HUDEP-2 (cell line): ENCODE measurements at regions not wholly inside any gene's neighbourhood (a gene's known extent, or its start where the extent isn't known, plus 50 kb on each side); places are given as distances from the start of the nearest gene placed in this dataset.

ENCODE experiments used
- DNase-seq, 76 experiments: peaks; one replicate each; lab custom pipeline; 2025; ENCODE audit not compliant: unreplicated experiment in 76 of 76; lab: John Stamatoyannopoulos, UW

DNA sequence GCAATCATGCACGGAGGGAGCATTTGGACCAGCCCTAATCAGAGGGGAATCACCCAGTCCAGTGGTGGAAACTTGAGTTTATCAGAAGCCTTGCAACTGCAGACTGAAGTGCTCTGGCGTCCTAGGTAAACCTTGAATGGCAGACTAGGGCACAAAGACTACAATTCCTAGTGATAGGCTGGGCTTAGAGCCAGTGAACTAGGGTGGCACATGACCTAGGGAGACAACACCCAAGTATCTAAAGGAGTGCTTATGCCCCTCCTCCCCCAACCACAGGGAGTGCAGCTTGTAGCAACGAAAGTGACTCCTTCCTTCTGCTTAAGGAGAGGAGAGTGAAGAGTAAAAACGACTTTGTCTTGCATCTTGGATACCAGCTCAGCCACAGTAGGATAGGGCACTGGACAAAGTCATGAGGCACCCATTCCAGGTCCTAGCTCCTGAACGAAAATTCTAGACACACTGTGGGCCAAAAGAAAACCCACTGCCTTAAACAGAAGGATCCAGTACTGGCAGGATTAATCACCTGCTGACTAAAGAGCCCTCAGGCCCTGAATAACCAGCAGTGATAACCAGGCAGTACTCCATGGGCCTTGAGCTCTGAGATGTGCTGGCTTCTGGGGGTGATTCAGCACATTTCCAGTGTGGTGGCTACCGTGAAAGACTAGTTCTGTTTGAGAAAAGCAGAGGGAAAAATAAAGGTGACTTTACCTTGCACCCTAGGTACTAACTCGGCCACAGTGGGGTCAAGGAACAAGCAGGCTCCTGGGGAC, 58.7 kb upstream of the STARD8 start:
- peak in 75 of 76 experiments; percentile 1 to 94 (median 78) for DNase-seq

DNA sequence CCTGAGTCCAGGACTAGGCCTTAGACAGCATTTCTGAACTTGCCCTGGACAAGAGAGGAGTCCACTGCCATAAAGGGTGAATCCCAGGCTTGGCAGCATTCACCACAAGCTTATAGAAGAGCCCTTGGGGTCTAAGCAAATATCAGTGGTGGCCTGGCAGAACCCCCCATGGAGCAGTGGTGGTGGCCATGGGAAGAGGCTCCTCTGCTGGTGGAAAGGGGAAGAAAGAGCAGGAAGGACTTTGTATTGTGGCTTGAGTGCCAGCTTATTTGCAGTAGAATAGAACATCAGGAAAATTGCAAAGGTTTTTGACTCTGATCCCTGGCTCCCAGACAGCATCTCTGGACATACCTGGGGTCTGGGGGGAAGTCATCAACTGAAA, 58.1 kb upstream of the STARD8 start:
- peak in 2 of 76 experiments; percentile 21 to 35 for DNase-seq

DNA sequence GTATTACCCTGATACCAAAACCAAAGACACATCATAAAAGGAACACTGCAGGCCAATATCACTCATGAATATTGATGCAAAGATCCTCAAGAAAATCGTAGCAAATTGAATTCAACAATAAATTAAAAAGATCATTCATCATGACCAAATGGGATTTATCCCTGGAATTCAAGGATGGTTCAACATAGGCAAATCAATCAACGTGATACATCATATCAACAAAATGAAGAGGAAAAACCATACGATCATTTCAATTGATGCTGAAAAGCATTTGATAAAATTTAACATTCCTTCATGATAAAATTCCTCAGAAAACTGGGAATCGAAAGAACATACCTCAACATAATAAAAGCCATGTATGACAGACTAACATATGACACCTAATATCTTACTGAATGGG, 52.7 kb upstream of the STARD8 start:
- no peak for DNase-seq

DNA sequence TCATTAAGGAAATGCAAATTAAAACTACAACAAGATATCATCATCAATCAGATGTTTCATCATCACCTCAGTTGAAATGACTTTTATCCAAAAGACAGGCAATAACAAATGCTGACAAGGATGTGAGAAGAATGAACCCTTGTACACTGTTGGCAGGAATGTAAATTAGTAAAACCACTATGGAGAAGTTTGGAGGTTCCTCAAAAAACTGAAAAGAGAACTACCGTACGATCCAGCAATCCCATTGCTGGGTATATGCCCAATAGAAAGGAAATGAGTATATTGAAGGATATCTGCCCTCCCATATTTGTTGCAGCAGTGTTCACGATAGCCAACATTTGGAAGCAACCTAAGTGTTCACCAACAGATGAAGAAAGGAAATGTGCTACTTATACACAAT, 50.6 kb upstream of the STARD8 start:
- no peak for DNase-seq
